OCI-LY1 (cell line): ENCODE measurements at regions not wholly inside any gene's neighbourhood (a gene's known extent, or its start where the extent isn't known, plus 50 kb on each side); places are given as distances from the start of the nearest gene placed in this dataset.

Experiments used
- H2AFZ ChIP-seq: fragments of 200-600 bp; sonication (generic), shearing (Covaris generic); 2 replicates; pipeline ENCODE4 v1.6.0; 2014; ENCODE audit warnings: antibody characterized with exemption, mild to moderate bottlenecking, low read length
- H3F3A ChIP-seq: fragments of 200-600 bp; sonication (generic), shearing (Covaris generic); 2 replicates; pipeline ENCODE4 v1.6.0; 2014; ENCODE audit warnings: mild to moderate bottlenecking, antibody characterized with exemption, low read length, moderate library complexity; ENCODE audit not compliant: insufficient read depth
- H3K27ac ChIP-seq: fragments of 200-600 bp; sonication (generic); 2 replicates; pipeline ENCODE4 v1.5.1; 2014; ENCODE audit warnings: low read length, mixed run types, mild to moderate bottlenecking, low read depth; ENCODE audit not compliant: poor library complexity, severe bottlenecking
- H3K27me3 ChIP-seq: fragments of 200-600 bp; sonication (generic); 2 replicates; pipeline ENCODE4 v1.6.0; 2014; ENCODE audit warnings: antibody characterized with exemption, mild to moderate bottlenecking, low read length, moderate library complexity; ENCODE audit not compliant: insufficient read depth
- H3K36me3 ChIP-seq: fragments of 200-600 bp; sonication (generic); 2 replicates; pipeline ENCODE4 v1.6.1; 2014; ENCODE audit warnings: mild to moderate bottlenecking, antibody characterized with exemption, low read length, moderate library complexity, mixed read lengths; ENCODE audit not compliant: insufficient read depth
- H3K4me1 ChIP-seq: fragments of 200-600 bp; sonication (generic); 2 replicates; pipeline ENCODE4 v1.5.1; 2014; ENCODE audit warnings: mild to moderate bottlenecking, low read length, moderate library complexity; ENCODE audit not compliant: insufficient read depth, severe bottlenecking
- H3K4me2 ChIP-seq: fragments of 200-600 bp; sonication (generic), shearing (Covaris generic); 2 replicates; pipeline ENCODE4 v1.6.1; 2014; ENCODE audit warnings: low read length
- H3K4me3 ChIP-seq: fragments of 200-600 bp; sonication (generic); 2 replicates; pipeline ENCODE4 v1.5.1; 2014; ENCODE audit warnings: low read length, low read depth, mild to moderate bottlenecking, mixed read lengths; ENCODE audit not compliant: poor library complexity, severe bottlenecking
- H3K79me2 ChIP-seq: fragments of 200-600 bp; shearing (Covaris generic); 2 replicates; pipeline ENCODE4 v1.6.1; 2016; ENCODE audit warnings: mixed run types, low read length, mixed read lengths; ENCODE audit not compliant: insufficient read depth
- H3K9ac ChIP-seq: fragments of 200-600 bp; sonication (generic), shearing (Covaris generic); 2 replicates; pipeline ENCODE4 v1.6.1; 2014; ENCODE audit warnings: mild to moderate bottlenecking, low read length, mixed read lengths
- H3K9me2 ChIP-seq: fragments of 200-600 bp; sonication (generic), shearing (Covaris generic); 2 replicates; pipeline ENCODE4 v1.6.1; 2014; ENCODE audit warnings: low read depth, mild to moderate bottlenecking, low read length, mixed read lengths
- H3K9me3 ChIP-seq: fragments of 200-600 bp; shearing (Covaris generic); 2 replicates; pipeline ENCODE4 v1.6.1; 2014; ENCODE audit warnings: low read length, mixed read lengths
- H4K20me1 ChIP-seq: fragments of 200-600 bp; sonication (generic), shearing (Covaris generic); 2 replicates; pipeline ENCODE4 v1.6.0; 2016; ENCODE audit warnings: mild to moderate bottlenecking, low read length; ENCODE audit not compliant: insufficient read depth
- CTCF ChIP-seq: fragments of 200-600 bp; sonication (generic), shearing (Covaris generic); IDR thresholded peaks from 2 replicates; pipeline ENCODE4 v1.5.1; 2017; ENCODE audit warnings: mild to moderate bottlenecking, antibody characterized with exemption, low read length, moderate library complexity, mixed read lengths
- EZH2 ChIP-seq: fragments of 200-600 bp; sonication (generic), shearing (Covaris generic); IDR thresholded peaks from 2 replicates; pipeline ENCODE4 v1.8.0; 2017; ENCODE audit warnings: borderline replicate concordance, mixed run types, mild to moderate bottlenecking, antibody characterized with exemption, low read length, moderate library complexity, mixed read lengths

- H2AFZ ChIP-seq, result no peak overlapping the region
- no peak overlapping the region for H3K4me3 ChIP-seq
- TF ChIP-seq EZH2 (no peak), CTCF (no peak)
- no peaks in the 10 kb centered on the region for H3K36me3 ChIP-seq
- H3K9me3 ChIP-seq, result no peaks in the 10 kb centered on the region
- H3K27me3 ChIP-seq, result no peaks in the 10 kb centered on the region
- H3K27ac ChIP-seq, result no peak overlapping the region
- H3K9ac ChIP-seq, result no peak overlapping the region
- no peaks in the 10 kb centered on the region for H4K20me1 ChIP-seq
- H3K9me2 ChIP-seq, result no peaks in the 10 kb centered on the region
- no peaks in the 10 kb centered on the region for H3K79me2 ChIP-seq
- H3F3A ChIP-seq, result no peaks in the 10 kb centered on the region
- H3K4me2 ChIP-seq, result no peak overlapping the region
- no peaks in the 10 kb centered on the region for H3K4me1 ChIP-seq
Observed at GRCh38 chr13:23983671-23984070, 86.4 kb upstream of the C1QTNF9B start.

- Histone ChIP-seq H3K36me3 (no peaks in the 10 kb centered on the region), H3F3A (no peaks in the 10 kb centered on the region), H3K9me2 (no peaks in the 10 kb centered on the region), H3K9me3 (no peaks in the 10 kb centered on the region), H3K27ac (no peak overlapping the region), H3K27me3 (no peaks in the 10 kb centered on the region), H3K4me2 (no peak overlapping the region), H4K20me1 (no peaks in the 10 kb centered on the region), H3K79me2 (no peaks in the 10 kb centered on the region), H3K4me3 (no peak overlapping the region), H3K9ac (no peak overlapping the region), H3K4me1 (no peaks in the 10 kb centered on the region), H2AFZ (no peak overlapping the region)
- TF ChIP-seq CTCF (no peak), EZH2 (no peak)
Observed at GRCh38 chr13:23984546-23984945, 87.2 kb upstream of the C1QTNF9B start.

- no peak for TF ChIP-seq CTCF
- no peak for TF ChIP-seq EZH2
- H4K20me1 ChIP-seq, result no peaks in the 10 kb centered on the region
- no peaks in the 10 kb centered on the region for H3K27me3 ChIP-seq
- H3K9me2 ChIP-seq, result no peaks in the 10 kb centered on the region
- no peaks in the 10 kb centered on the region for H3F3A ChIP-seq
- H3K9me3 ChIP-seq, result no peaks in the 10 kb centered on the region
- no peak overlapping the region for H2AFZ ChIP-seq
- no peak overlapping the region for H3K4me3 ChIP-seq
- no peaks in the 10 kb centered on the region for H3K79me2 ChIP-seq
- H3K4me1 ChIP-seq, result no peaks in the 10 kb centered on the region
- H3K27ac ChIP-seq, result no peak overlapping the region
- H3K4me2 ChIP-seq, result no peak overlapping the region
- H3K9ac ChIP-seq, result no peak overlapping the region
- no peaks in the 10 kb centered on the region for H3K36me3 ChIP-seq
Observed at GRCh38 chr13:23985060-23985459, 87.8 kb upstream of the C1QTNF9B start.
